Heart right ventricle (tissue), 16 donors: ENCODE measurements at regions not wholly inside any gene's neighbourhood (a gene's known extent, or its start where the extent isn't known, plus 50 kb on each side); places are given as distances from the start of the nearest gene placed in this dataset.
"Not testable (repeated sequence)": the region's sequence is repeated elsewhere in the genome, so short reads cannot be mapped to it uniquely, and the experiment has no call there.

Experiments used
- ATAC-seq, 8 donors: fragments of 200-7000 bp; cut with Tn5 transposase; one replicate each; pipeline ENCODE4 v1.9.1; 2020; ENCODE audit warnings: mild to moderate bottlenecking in 8 of 8, moderate library complexity in 8 of 8, moderate number of reproducible peaks in 1 of 8
- DNase-seq, 2 donors: peaks; one replicate each; pipeline ENCODE4 v3.0.0-alpha.2; 2020
- H3K27ac ChIP-seq, 10 donors: fragments of 200-600 bp; sonication (generic) in 2 of 10; one replicate each; pipeline versions ENCODE4 v1.5.0 to v1.8.0; 2020 to 2022; ENCODE audit warnings: mild to moderate bottlenecking in 3 of 10
- H3K27me3 ChIP-seq, 7 donors: fragments of 200-600 bp; one replicate each; pipeline ENCODE4 v1.8.0; 2021 to 2022; ENCODE audit warnings: mild to moderate bottlenecking in 2 of 7
- H3K36me3 ChIP-seq, 9 donors: fragments of 200-600 bp; sonication (generic) in 1 of 9; one replicate each; pipeline versions ENCODE4 v1.5.0 to v1.8.0; 2020 to 2022; ENCODE audit warnings: mild to moderate bottlenecking in 2 of 9
- H3K4me1 ChIP-seq, 9 donors: fragments of 200-600 bp; sonication (generic) in 1 of 9; one replicate each; pipeline versions ENCODE4 v1.5.0 to v1.8.0; 2020 to 2022; ENCODE audit warnings: mild to moderate bottlenecking in 4 of 9
- H3K4me3 ChIP-seq, 10 donors: fragments of 200-600 bp; sonication (generic) in 2 of 10; one replicate each; pipeline versions ENCODE4 v1.5.0 to v1.8.0; 2020 to 2022; ENCODE audit warnings: mild to moderate bottlenecking in 7 of 10, moderate library complexity in 2 of 10
- H3K9me3 ChIP-seq, 11 donors: fragments of 200-600 bp in 10 of 11; sonication (generic) in 2 of 11; one replicate each; pipeline versions ENCODE4 v1.5.0 to v1.8.0; 2013 to 2022; ENCODE audit warnings: mild to moderate bottlenecking in 2 of 11, control low read depth in 1 of 11, moderate library complexity in 1 of 11
- WGBS, 2 donors: extraction: QIAGEN DNeasy Blood & Tissue Kit; methylation state at CpG; one replicate each; pipeline ENCODE4 v1.1.7; 2013; ENCODE audit warnings: inconsistent platforms in 1 of 2; 5-methylcytosine and 5-hydroxymethylcytosine counted together
- intact Hi-C, 10 donors: fragments of 100-400 bp; cut with DNase I; formaldehyde crosslinking; loops; one replicate each; pipeline versions ENCODE4 v1.11.1 to v1.14.2; 2022
- TF ChIP-seq, protein P1 (sequence below), 9 donors: fragments of 200-600 bp; sonication (generic) in 2 of 9; IDR thresholded peaks; one replicate each; pipeline versions ENCODE4 v1.5.0 to v1.8.0; 2021 to 2022; ENCODE audit warnings: antibody characterized with exemption in 9 of 9, mild to moderate bottlenecking in 5 of 9, moderate library complexity in 1 of 9
- donor health status: Arrhythmogenic right ventricular cardiomyopathy.
- donor health status: ischemic (EF 13 %, LVEDD 7.1; RV severe dilation, severe dysfunction).
- donor health status: healthy with polysubstance abuse.
- donor health status: DM: no; HTN: yes; CAD: no.
- donor health status: DM: no; HTN: no; CAD: no.
- donor health status: ischemic (EF 25% LVEDD 6.9; RV normal size, moderate dysfunction).
- donor health status: ischemic (EF 25% LVEDD 5.7; RV mildly dilated, moderate dysfunction).
- donor health status: healthy.
- donor health status: DM: yes; HTN: yes; CAD: no.
- donor health status: Ischemic cardiomyopathy.
- donor health status: ischemic (EF 35%, LVEDD 5.7; RV mildly dilated, moderate dysfunction).
- donor health status: nonischemic (EF 11% LVEDD 7.7; RV severe dilation, severe dysfunction).
- donor health status: DM: yes; HTN: yes; CAD: no.
- donor health status: PGD.
- donor health status: ischemic (EF 29% LVEDD 5.4; RV normal size, mild dysfunction).
- donor health status: nonischemic (EF 23%, LVEDD 6.1; RV moderate dilation, normal function).

DNA sequence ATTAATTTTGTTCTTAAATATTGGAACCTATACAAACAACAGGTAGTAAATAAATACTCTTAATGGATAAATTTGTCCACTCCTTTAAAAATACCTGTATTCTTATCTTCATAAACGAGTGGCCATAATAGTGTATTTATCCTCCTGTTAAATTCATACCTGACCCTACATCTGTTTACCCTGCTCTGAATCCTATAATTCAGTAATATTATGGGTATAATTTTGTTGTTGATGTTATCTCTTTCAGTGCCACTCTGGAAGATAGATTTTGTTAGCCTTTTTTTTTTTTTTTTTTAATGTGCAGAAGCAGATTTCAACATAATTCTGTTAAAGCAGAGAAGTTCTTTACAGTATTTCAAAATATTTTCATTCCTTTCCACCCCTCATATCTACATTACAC is 1337.9 kb downstream of the PLA2G4A start:
- TF ChIP-seq, protein P1, sequence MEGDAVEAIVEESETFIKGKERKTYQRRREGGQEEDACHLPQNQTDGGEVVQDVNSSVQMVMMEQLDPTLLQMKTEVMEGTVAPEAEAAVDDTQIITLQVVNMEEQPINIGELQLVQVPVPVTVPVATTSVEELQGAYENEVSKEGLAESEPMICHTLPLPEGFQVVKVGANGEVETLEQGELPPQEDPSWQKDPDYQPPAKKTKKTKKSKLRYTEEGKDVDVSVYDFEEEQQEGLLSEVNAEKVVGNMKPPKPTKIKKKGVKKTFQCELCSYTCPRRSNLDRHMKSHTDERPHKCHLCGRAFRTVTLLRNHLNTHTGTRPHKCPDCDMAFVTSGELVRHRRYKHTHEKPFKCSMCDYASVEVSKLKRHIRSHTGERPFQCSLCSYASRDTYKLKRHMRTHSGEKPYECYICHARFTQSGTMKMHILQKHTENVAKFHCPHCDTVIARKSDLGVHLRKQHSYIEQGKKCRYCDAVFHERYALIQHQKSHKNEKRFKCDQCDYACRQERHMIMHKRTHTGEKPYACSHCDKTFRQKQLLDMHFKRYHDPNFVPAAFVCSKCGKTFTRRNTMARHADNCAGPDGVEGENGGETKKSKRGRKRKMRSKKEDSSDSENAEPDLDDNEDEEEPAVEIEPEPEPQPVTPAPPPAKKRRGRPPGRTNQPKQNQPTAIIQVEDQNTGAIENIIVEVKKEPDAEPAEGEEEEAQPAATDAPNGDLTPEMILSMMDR (IDR thresholded peaks at IDR 0.05): no peak
- Histone ChIP-seq H3K4me3 (no peak overlapping the region), H3K36me3 (no peaks in the 10 kb centered on the region), H3K9me3 (peaks cover 0 to 6% (median 0%) of the 10 kb centered on the region in 11 donors), H3K27me3 (no peaks in the 10 kb centered on the region), H3K4me1 (no peaks in the 10 kb centered on the region), H3K27ac (no peak overlapping the region)
- intact Hi-C loops: no loop called here
- WGBS, 2 donors: 76 to 90% methylated on average over 1 of the region's 1 CpG
- DNase-seq: no peak
- no peak for ATAC-seq

DNA sequence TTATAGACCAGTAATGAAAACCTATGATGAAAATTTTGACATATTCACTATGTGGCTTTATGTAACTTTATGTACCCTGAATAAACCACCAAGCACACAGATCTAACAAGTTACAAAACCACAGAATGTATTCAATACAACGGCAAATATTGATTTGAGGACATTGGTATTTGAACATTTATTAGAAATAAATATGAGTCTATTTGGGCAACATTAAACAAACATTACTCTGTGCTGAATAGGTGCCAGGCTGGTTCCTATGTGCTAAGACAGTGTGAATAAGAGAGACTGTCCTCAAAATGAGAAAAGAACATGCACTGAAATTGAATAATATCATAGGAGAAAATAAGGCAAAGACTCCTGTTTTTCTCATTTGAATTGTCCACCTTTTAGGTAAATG is 1341.2 kb downstream of the PLA2G4A start:
- no peaks in the 10 kb centered on the region for H3K36me3 ChIP-seq
- 88 to 98% methylated on average over 1 of the region's 1 CpG for WGBS, 2 donors
- TF ChIP-seq, protein P1 (IDR thresholded peaks at IDR 0.05): no peak
- ATAC-seq (no peak), DNase-seq (no peak)
- no peaks in the 10 kb centered on the region for H3K4me1 ChIP-seq
- H3K27me3 ChIP-seq: no peaks in the 10 kb centered on the region
- H3K9me3 ChIP-seq: peaks cover 0 to 6% (median 0%) of the 10 kb centered on the region in 11 donors
- intact Hi-C loops: no loop called here
- H3K27ac ChIP-seq: no peak overlapping the region
- H3K4me3 ChIP-seq: no peak overlapping the region

DNA sequence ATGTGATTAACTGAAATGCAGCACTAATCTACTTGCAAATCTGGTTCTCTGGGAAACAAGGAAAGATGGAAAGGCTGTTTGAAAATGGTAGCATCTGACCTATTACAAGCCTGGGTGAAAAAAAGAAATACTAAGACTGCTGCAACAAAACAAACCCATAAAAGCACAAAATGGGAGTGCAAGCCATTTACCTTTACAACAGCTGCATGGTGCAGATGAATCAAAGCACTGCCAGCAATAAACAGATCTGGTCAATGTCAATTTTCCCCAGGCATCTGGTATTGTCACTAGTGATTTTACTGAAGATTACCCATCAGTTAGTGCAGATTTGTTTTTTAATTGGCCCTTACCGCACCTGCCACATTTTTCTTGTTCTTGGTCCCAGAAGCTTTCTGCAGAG is 1341.7 kb downstream of the PLA2G4A start:
- WGBS, 2 donors: 88 to 95% methylated on average over 1 of the region's 1 CpG
- Histone ChIP-seq H3K36me3 (no peaks in the 10 kb centered on the region), H3K27me3 (no peaks in the 10 kb centered on the region), H3K9me3 (peaks cover 0 to 3% (median 0%) of the 10 kb centered on the region in 11 donors), H3K4me1 (no peaks in the 10 kb centered on the region), H3K4me3 (no peak overlapping the region), H3K27ac (no peak overlapping the region)
- TF ChIP-seq, protein P1 (IDR thresholded peaks at IDR 0.05): no peak
- DNase-seq (no peak), ATAC-seq (no peak)
- intact Hi-C loops: no loop called here

DNA sequence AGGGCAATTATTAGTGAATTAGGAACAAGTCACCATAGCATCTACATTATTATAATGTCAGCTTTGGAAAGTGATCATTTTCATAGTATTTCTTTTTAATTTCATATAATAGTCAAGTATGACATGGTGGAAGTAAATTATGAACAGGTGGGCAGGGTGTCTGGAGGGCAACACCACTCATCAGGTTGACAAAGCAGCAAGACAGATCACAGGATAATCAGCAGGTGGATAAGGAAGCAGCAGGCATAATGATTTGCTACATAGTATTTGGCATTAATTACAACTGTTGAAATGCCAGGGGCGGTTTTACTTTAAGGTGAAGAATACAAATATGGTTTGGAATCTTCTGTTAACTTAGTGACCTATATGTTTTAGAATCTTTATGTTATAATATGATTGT is 1342.2 kb downstream of the PLA2G4A start:
- 68 to 82% methylated on average over 1 of the region's 1 CpG for WGBS, 2 donors
- no peaks in the 10 kb centered on the region for H3K27me3 ChIP-seq
- TF ChIP-seq, protein P1 (IDR thresholded peaks at IDR 0.05): no peak
- no peak overlapping the region for H3K4me3 ChIP-seq
- ATAC-seq (no peak), DNase-seq (no peak)
- no peaks in the 10 kb centered on the region for H3K36me3 ChIP-seq
- intact Hi-C loops: no loop called here
- H3K4me1 ChIP-seq: no peaks in the 10 kb centered on the region
- no peaks in the 10 kb centered on the region for H3K9me3 ChIP-seq
- H3K27ac ChIP-seq: no peak overlapping the region

DNA sequence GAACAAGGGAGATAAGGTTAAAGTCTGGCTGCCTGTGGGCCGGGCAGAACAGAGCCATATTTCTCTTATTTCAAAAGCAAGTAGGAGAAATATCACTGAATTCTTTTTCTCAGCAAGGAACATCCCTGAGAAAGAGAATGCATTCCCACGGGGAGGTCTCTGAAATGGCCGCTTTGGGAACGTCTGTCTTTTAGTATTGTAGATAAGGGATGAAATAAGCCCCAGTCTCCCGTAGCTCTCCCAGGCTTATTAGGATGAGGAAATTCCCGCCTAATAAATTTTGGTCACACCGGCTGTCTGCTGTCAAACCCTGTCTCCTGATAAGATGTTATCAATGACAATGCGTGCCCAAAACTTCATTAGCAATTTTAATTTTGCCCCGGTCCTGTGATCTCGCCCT is 1353.3 kb downstream of the PLA2G4A start:
- H3K36me3 ChIP-seq, H3K27me3 ChIP-seq, intact Hi-C loops, H3K27ac ChIP-seq, ATAC-seq, H3K4me3 ChIP-seq, DNase-seq, H3K4me1 ChIP-seq: not testable (repeated sequence)
- peaks cover 0 to 34% (median 0%) of the 10 kb centered on the region in 11 donors for H3K9me3 ChIP-seq
- 85 to 88% methylated on average over 9 of the region's 10 CpGs for WGBS, 2 donors
